Activated CD4-positive, alpha-beta T cell treated with anti-CD3 and anti-CD28 coated beads, Interleukin-2, amount 50 U/mL, for 24 hours (primary cell): ENCODE measurements at regions not wholly inside any gene's neighbourhood (a gene's known extent, or its start where the extent isn't known, plus 50 kb on each side); places are given as distances from the start of the nearest gene placed in this dataset.
A peak's percentile ranks its signal among the peaks of the same experiment; 100 is the strongest.
"Not testable (repeated sequence)": the region's sequence is repeated elsewhere in the genome, so short reads cannot be mapped to it uniquely, and the experiment has no call there.

ENCODE experiments used
- DNase-seq, 2 donors: peaks; one replicate each; pipeline ENCODE4 v3.0.0-alpha.2; 2020; ENCODE audit warnings: low read depth in 1 of 2, low spot score in 1 of 2

DNA sequence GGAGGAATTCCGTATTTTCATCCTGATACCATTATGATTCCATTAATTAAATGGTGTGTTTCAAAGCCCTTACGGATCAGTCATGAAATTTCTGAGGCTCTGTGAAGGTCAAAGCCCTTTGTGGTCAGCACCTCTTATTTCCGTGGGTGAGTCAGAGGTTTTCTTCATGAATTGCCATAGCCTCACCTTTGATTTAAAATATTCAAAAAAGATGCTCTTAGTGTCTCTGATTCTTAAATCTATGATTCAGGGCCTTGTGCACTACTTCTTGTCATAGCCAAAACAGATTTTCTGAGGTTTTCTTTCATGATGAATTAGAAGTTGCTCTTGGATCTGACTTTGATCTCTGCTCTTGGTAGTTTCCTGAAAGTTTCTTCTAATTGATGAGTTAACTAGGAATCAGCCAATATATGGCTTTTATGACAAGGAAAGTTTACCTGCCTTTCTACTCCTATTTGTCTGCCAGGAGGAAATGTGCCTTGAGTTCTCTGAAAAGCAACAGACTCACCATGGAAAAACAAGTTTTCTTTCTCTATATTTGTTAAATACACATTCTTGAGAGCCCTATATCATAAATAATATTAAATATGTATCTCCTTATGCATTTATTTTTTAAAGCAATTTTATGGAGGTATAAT, 613.0 kb downstream of the UTRN start:
- no peak for DNase-seq

DNA sequence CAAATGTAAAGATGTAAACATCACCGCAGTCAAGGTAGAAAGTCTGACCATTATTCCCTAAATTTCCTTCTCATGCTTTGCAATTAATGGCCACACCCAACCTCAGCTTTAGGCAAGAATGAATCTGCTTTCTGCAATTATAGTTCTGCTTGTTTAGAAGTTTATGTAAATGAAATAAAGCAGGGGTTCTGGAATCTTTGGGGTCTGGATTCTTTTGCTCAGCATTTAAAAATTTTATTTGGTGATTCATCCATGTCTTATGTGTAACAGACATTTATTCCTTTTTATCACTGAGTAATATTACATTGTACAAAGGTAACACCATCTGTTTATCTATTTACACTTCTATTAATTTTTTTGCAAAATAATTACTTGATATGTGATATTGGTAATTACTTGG, 613.6 kb downstream of the UTRN start:
- DNase-seq, result no peak

DNA sequence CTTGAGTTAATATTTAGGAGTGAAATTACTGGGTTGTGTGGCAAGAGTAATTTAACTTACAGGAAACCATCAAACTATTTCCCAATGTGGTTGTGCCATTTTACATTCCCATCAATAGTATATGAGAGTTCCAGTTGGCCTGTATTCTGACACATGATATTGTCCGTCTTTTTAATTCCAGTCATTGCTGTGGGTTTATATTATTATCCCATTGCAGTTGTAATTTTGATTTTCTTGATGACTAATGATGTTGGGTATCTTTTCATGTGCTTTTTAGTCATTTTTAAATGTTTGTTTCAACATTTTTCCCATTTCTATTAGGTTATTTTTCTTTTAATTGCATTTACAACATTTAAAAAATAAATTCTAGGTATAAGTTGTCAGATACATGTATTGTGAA, 614.0 kb downstream of the UTRN start:
- no peak for DNase-seq

DNA sequence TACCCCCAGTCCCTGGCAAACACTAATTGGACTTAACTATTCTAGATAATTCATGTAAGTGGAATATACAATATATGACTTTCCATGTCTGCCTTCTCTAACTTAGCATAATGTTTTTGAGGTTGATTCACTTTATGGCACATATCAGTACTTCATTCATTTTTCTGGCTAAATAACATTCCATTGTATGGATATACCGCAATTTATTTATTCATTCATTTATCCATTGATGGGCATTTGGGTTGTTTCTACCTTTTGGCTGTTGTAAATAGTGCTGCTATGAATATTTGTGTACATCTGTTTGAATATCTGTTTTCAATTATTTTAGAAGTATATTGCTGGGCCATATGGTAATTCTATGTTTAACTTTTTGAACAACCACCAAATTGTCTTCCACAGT, 616.3 kb downstream of the UTRN start:
- DNase-seq, result no peak

DNA sequence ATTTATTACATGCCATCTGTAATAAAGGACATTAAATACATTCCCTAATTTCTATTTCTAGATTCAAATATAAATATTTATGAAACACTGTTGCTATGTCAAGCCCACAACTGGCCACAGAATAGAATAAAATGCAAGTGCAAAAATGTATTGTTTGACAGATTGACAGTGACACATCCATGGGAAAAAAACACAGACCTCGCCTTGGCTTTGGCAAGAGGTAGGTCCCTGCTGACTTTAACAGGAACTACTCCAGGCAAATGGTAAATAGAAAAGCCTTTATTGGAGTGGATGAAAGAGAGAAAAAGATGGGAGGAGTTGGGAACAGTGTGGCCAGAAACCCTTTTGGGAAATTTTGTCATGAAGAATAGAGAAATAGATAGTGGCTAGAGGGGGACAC, 622.9 kb downstream of the UTRN start:
- no peak for DNase-seq

DNA sequence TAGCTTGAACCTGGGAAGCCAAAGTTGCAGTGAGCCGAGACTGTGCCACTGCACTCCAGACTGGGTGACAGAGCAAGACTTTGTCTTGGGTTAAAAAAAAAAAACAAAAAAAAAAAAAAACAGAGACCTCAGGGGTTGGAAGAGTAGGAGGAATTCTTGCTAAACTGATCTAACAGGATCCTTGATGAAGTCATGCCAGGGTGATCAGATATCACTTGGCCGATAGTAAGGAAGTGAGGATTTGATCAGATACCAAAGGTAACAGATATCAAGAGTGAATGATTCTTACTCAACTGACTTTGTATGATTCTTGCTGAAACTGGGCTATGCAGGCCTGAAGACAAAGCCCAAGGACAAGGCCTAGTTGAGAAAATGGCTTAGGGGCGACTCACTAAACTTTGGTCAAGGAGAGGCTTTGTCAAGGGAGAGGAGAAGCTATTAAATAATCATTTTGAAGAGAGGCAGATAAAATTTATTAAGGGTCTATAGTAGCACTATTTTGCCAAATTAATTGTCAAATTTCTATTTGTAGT, 624.7 kb downstream of the UTRN start:
- DNase-seq, result no peak

DNA sequence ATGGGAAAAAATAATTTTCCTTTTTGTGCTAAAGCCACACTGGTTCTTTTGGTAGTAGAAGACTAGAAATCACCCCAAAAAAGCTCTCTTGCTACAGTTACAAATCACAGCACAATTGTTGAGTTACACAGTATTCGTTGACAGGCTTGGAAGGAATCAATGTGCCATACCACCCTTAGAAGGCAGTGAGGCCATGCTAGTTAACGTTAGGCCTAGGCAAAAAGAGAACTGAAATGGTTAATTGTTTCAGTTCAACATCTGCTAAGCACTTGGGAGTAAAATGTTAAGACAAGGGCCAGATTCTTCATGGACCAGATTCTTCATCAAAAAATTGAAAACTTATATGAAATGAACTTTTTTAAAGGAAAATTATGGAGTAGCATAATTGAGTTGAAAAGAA, 626.2 kb downstream of the UTRN start:
- DNase-seq, result no peak

DNA sequence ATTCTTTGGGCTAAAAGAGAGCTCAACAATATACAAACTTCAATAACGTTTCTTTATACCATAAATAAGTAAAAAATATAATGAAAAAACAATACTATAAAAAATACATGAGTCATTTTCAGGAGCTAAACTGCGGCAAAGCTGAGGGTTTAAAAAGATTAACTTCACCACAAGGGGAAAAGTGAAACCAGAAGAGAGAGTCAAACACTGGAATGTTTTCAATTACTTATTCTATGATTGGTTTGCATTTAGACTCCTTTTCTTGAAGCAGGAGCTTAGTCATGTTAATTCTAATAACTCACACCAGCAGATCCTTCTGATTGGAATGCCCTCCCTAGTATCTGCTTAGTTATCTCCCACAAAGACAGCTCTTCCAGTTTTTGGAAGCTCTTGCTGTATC, 627.3 kb downstream of the UTRN start:
- DNase-seq, result no peak

DNA sequence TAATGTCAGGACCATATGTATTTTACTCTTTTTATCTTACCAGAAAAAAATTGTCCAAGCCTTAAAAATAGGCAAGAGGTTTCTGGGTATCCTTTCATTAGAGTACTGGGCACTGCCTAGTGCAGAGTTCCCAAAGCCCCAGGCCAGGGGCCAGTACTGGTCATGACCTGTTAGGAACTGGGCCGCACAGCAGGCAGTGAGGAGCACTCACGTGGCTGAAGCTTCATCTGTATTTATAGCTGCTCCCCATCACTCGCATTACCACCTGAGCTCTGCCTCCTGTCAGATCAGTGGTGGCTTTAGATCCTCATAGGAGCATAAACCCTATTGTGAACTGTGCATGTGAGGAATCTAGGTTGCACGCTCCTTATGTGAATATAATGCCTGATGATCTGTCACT, 632.9 kb downstream of the UTRN start:
- no peak for DNase-seq

DNA sequence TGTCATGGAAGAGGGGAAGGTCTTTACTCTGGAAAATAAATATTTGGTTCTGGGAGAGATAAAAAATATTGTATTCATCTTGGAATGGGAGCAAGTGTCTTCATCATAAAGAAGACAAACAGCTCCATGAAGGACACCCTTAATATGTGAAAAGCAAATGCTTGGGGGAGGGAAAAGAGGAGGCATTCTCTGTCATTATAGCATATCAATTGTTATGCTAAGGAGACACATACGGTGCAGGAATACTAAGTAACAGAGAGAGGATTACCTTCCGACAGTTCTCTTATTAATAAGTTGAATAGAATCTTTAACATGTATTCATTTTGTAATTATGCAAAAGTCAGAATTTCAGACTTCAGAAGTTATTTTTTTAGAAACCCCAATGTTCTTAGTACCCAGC, 634.4 kb downstream of the UTRN start:
- DNase-seq, result no peak

DNA sequence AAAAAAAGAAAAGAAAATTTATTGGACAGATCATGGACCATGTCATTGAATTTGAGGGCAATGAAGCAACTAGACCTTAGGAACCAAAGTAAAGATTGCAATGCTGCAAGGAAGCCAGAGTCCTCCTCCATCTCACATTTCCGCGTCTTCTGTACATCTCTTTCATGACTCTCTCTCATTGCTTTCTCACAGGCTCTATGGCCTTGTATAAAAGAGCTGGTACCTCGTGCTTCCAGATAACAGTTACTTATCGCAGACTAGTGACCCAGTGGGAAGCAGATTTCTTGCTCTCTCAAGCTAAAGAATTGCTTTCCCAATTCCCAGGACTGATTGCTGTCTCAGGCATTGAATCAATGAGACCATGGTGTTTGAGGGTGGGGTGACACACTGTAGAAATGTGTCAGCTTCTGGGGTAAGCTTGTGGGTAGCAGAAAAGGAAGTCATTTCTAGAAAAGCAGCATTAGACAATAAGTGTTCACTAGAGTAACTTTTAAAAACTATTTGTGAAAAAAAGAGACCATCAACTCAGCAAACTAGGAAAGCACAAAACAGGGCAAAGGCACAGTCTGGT, 635.3 kb downstream of the UTRN start:
- DNase-seq, result no peak

DNA sequence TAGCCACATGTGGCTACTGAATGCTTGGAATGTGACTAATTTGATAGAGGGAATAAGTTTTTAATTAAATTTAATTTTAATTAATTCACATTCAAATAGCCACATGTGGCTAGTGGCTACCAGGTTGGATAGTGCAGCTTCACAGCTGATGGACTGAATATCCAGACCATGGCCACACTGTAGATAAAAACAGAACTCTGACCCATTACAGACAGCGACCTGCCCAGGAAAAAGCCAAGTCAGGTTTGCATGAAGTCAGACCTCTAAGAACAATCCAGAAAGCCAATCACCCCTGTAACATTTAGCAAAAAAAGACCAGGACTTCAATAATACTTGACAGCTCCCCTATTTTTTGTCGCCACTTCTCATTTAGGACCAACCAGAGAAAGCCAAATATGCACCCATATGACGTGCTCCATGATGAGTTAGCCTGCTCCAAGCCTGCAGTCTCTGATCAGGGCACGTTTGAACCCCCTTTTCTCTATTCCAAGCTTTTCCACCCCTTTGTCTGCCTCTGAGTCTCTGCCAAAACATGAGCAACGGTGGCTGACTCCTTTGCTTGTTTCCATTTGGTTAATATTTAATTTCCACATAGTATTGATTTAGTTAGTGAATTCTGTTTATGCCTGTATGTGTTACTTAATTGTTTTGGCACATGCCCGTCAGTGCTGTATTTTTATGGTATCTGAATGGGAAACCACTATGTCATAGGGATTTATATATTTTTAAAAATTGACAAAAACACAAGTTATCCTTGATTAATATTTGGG, 636.3 kb downstream of the UTRN start:
- DNase-seq, result no peak

DNA sequence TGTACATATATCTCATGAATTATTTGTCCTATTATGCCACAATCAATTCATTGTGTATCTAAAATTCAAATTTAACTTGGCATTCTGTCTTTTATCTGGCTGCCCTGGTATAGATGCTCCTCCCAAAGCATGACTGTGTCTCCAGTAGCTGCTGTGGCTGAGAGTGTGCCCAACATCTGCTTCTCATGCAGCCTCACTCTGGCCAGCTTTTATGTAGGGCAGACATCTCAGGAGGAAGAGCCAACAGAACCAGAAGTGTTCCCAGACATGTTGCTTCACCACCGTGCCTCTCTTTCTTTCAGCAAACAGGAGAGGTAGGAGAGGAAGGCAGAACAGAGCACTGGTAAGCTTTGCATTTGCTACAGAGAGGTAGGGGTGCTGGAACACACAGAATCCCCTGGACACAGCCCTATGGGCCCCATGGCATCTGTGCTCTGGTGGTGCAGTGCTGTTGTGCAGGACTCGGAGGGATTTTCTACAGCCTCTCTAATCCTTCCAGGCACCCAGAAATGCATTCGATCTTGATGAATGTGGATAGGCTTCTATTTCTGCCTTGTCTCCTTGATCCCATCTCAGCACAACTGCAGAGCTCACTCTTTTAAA, 637.1 kb downstream of the UTRN start:
- no peak for DNase-seq

DNA sequence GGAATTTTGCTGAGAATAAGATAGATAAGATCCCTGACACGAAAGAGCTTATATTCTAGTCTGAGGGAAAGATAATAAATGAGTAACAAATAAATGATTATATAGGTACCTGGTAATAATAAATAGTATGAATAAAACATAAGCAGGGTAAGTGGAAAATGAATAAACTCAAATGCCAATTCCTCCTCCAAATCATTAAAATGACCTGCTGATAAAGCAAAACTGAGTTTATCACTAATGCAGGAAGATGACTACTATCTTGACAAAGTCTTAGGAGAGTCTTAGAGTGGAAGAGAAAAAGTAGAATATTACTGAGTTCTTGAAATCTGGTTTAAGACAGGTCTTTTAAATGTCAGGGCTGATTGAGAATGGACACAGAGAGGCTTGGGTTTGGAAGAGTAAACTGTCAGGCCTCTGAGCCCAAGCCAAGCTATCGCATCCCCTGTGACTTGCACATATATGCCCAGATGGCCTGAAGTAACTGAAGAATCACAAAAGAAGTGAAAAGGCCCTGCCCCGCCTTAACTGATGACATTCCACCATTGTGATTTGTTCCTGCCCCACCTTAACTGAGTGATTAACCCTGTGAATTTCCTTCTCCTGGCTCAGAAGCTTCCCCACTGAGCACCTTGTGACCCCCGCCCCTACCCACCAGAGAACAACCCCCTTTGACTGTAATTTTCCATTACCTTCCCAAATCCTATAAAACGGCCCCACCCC, 637.8 kb downstream of the UTRN start:
- DNase-seq, result not testable (repeated sequence)

DNA sequence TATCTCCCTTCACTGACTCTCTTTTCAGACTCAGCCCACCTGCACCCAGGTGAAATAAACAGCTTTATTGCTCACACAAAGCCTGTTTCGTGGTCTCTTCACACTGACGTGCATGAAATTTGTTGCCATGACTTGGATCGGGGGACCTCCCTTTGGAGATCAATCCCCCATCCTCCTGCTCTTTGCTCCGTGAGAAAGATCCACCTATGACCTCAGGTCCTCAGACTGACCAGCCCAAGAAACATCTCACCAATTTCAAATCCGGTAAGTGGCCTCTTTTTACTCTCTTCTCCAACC, 638.3 kb downstream of the UTRN start:
- not testable (repeated sequence) for DNase-seq

DNA sequence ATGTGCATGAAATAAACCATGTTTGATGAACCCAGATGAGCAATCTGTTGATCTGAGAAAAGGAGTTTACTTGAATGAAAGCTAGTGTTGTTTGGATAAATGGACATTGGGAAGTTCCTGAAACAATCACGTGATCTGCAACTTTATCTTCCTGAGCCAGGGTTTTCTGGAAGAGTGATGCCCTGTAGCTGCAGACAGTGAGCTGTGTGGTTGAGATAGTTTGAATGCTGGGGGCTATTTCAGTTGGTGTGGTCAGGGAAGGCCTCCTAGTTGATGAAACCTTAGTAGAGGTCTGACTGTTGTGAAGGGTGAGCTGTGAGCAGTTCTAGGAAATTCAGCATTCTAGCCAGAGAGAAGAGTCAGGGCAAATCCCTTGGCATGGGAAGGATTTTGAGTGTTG, 643.7 kb downstream of the UTRN start:
- DNase-seq, result no peak

DNA sequence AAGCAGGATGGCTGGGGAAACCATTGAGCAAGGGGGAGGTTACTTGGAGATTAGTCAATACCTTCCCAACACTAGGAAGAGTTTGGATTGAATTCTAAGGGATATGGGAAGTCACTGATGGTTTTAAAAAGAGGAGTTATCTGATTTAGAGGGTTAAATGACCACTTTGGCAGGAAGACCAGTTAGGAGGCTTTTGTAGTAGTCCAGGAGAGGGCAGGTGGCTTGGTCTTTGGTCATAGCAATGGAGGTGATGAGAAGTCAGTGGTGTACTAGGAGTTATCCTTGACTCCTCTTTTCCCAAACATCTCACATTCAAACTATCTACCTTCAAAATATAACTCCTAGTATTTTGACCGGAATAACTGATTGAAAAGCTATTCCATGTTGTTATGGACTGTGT, 644.1 kb downstream of the UTRN start:
- no peak for DNase-seq

DNA sequence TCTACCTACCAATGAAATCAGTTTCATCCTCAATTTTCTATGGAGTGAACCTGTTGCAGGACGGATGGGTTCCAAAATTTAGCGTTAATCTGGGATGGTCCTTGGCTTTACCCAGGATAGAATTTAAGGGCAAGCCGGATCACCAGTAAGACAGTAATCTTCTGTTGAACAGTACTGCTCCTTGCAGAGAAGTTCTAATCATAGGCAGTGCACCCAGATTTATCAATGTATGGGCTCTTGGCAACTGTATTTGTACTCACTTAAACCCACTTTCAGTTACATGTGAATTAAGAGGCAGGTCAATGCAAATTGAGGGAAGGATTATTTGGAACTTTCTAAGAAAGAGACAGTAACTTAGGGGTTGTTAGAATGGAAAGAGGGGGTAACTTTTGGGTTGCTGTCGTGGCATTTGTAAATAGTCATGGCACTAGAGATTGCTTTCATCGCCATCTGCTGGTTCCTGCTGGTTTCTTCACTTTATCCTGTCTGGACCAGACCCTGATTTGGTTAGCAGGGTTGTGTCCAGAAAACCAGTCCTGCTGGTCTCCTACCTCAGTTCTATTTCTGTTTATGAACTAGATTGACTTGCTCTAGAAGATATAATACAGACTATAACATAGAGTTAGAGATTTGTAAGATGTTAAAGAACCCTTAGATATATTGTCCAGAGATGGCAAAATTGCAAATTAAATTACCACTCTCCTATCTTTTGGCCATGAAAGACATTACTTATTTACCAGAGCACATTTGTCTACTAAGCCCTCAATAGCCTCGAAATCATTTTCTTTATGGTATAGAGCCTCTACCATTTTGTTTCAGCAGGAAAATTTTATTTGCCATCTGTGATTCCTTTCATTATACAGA, 646.3 kb downstream of the UTRN start:
- peak in 1 of 2 donors; percentile 16 for DNase-seq

DNA sequence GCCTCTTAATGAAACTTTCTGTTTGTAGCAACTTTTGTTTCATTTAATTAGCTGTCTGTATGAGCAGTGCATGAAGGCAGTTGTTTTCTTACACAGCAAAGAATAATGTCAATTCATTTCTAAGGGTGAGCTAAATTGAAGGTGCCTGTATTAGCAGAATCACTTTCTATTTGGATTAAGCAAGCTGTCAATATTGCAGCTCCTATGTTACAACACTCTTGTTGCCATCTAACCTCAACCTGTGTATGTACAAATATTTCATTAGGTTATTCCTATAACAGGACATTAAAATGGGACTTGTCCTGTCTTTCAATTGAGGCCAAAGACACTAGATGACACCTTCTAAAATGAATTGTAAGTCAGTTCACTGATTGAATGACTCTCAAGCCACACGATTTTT, 647.5 kb downstream of the UTRN start:
- DNase-seq, result no peak

DNA sequence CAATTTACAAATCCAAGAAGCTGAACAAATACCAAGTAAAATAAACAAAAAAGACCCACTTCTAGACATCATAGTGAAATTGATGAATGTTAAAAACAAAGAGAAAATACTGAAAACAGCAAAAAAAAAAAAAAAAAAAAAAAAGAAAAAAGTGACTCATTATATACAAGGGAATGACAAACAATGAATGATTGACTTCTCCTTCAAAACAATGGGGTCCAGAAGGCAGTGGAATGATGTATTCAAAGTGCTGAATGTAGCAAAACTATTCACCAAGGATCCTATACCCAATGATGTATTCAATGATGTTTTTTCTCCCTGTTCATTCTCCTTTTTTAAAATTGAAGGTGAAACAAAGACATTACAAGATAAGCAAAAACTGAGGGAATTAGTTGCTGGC, 650.0 kb downstream of the UTRN start:
- DNase-seq, result no peak

DNA sequence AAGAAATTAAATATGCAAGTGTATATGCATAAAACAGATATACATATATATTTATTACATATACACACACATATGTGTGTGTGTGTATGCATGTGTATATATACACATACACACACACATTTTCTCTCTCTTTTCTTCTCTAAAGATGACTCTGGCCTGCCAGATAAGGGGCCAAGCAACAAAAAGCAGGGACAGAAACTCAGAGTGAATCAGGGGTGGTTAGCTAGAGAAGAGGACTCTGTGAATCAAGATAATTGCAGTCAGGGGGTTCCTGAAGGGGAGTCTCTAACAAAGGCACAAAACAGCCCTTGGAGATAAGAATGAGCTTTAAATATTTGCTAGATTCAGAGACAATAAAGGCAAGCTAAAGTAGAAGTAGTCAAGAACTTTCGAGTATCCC, 650.5 kb downstream of the UTRN start:
- DNase-seq, result no peak
